C4-2B (cell line): ENCODE measurements at regions not wholly inside any gene's neighbourhood (a gene's known extent, or its start where the extent isn't known, plus 50 kb on each side); places are given as distances from the start of the nearest gene placed in this dataset.

Experiments
- ZFX ChIP-seq: fragments of 450-650 bp; IDR thresholded peaks from 2 replicates; pipeline ENCODE4 v1.6.1; 2017
- TF ChIP-seq, protein P1 (sequence below): fragments of 450-650 bp; conservative IDR thresholded peaks from 2 replicates; pipeline ENCODE4 v1.5.1; 2017; ENCODE audit warnings: mild to moderate bottlenecking

DNA sequence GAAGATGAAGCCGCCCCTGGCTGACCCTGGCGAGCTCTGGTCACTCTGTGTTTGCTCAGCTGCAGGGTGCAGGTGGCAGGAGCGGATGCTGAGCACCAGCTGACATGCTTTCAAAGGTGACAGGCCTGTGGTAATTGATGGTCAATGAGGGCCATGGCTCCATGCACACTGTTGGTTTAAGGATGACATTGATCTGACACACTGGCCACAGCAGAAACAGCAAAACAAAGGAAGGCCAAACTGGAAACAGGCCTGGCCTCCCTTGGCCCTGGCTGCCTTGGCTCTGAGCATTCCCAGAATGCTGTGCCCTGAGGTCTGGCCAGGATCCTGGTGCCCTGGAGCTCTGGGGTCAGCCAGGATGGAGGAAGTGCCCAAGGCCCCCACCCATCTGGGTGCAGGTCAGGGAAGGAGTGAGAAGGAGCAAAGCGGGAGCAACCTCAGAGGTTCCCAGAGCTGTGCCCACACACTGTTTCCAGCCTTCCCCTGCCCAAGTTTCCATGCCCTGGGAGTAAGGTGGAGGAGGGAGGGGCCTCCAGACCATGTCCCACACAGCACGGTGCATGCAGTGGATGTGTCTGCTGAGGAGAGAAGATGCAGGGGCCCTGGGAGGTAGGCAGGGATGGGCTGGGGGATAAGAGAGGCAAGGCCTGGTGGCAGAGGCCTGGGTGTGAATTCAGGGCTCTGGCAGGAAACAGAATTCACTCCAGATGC lies 302.2 kb downstream of the RPS24 start:
- TF ChIP-seq, protein P1, sequence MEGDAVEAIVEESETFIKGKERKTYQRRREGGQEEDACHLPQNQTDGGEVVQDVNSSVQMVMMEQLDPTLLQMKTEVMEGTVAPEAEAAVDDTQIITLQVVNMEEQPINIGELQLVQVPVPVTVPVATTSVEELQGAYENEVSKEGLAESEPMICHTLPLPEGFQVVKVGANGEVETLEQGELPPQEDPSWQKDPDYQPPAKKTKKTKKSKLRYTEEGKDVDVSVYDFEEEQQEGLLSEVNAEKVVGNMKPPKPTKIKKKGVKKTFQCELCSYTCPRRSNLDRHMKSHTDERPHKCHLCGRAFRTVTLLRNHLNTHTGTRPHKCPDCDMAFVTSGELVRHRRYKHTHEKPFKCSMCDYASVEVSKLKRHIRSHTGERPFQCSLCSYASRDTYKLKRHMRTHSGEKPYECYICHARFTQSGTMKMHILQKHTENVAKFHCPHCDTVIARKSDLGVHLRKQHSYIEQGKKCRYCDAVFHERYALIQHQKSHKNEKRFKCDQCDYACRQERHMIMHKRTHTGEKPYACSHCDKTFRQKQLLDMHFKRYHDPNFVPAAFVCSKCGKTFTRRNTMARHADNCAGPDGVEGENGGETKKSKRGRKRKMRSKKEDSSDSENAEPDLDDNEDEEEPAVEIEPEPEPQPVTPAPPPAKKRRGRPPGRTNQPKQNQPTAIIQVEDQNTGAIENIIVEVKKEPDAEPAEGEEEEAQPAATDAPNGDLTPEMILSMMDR: no peak
- no peak; the same call in 1 of the 2 replicates for TF ChIP-seq ZFX
